Keratinocyte (primary cell): ENCODE measurements at regions not wholly inside any gene's neighbourhood (a gene's known extent, or its start where the extent isn't known, plus 50 kb on each side); places are given as distances from the start of the nearest gene placed in this dataset.

ENCODE experiments used
- EZH2 ChIP-seq: IDR thresholded peaks from one replicate; pipeline ENCODE4 v1.6.1; 2012; ENCODE audit warnings: inconsistent platforms, mild to moderate bottlenecking, low read length, moderate library complexity
- TF ChIP-seq, protein P1 (sequence below), 3 experiments: IDR thresholded peaks in 1 of 3; conservative IDR thresholded peaks in 1 of 3; optimal IDR thresholded peaks in 1 of 3; 2 replicates in 2 of 3; 3 replicates in 1 of 3; pipeline versions ENCODE3 to v1.5.1; 2011; ENCODE audit warnings: low read length in 3 of 3, mild to moderate bottlenecking in 3 of 3, moderate library complexity in 2 of 3, control low read depth in 1 of 3, inconsistent platforms in 1 of 3; ENCODE audit not compliant: insufficient read depth in 2 of 3; ENCODE audit errors: extremely low read depth in 1 of 3

- TF ChIP-seq, protein P1, sequence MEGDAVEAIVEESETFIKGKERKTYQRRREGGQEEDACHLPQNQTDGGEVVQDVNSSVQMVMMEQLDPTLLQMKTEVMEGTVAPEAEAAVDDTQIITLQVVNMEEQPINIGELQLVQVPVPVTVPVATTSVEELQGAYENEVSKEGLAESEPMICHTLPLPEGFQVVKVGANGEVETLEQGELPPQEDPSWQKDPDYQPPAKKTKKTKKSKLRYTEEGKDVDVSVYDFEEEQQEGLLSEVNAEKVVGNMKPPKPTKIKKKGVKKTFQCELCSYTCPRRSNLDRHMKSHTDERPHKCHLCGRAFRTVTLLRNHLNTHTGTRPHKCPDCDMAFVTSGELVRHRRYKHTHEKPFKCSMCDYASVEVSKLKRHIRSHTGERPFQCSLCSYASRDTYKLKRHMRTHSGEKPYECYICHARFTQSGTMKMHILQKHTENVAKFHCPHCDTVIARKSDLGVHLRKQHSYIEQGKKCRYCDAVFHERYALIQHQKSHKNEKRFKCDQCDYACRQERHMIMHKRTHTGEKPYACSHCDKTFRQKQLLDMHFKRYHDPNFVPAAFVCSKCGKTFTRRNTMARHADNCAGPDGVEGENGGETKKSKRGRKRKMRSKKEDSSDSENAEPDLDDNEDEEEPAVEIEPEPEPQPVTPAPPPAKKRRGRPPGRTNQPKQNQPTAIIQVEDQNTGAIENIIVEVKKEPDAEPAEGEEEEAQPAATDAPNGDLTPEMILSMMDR (optimal IDR thresholded peaks at IDR 0.05 in 1 of 3, IDR thresholded peaks at IDR 0.05 in 1 of 3, conservative IDR thresholded peaks at IDR 0.05 in 1 of 3; ENCODE audit: extremely low read depth in 1 of 3, insufficient read depth in 2 of 3, low read length in 3 of 3), result no peak
- no peak for TF ChIP-seq EZH2
These were observed 277.8 kb upstream of the MAGEB18 start for GRCh38 chrX:25860322-25860721.
